ENCODE measurements at regions not wholly inside any gene's neighbourhood (a gene's known extent, or its start where the extent isn't known, plus 50 kb on each side); places are given as distances from the start of the nearest gene placed in this dataset.

DNA sequence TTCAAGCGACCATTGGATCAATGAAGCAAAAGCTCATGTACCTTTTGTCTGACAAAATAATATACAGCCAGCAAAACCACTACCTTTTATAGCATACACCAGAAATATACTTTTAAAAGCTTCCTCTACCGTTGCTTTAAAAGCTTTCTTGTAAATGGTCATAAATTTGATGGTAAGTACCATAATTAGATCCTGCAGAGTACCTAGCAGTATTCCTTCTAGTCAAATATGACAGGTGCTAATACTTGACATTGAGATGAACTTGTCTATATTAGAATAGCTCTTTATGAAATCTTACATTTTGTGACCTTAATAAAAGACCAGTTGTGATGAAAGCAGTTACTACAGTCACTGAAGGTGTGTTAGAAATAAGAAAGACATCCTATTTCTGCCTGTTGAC is 340.5 kb upstream of the ANO3 start:
- TF ChIP-seq, protein P1, sequence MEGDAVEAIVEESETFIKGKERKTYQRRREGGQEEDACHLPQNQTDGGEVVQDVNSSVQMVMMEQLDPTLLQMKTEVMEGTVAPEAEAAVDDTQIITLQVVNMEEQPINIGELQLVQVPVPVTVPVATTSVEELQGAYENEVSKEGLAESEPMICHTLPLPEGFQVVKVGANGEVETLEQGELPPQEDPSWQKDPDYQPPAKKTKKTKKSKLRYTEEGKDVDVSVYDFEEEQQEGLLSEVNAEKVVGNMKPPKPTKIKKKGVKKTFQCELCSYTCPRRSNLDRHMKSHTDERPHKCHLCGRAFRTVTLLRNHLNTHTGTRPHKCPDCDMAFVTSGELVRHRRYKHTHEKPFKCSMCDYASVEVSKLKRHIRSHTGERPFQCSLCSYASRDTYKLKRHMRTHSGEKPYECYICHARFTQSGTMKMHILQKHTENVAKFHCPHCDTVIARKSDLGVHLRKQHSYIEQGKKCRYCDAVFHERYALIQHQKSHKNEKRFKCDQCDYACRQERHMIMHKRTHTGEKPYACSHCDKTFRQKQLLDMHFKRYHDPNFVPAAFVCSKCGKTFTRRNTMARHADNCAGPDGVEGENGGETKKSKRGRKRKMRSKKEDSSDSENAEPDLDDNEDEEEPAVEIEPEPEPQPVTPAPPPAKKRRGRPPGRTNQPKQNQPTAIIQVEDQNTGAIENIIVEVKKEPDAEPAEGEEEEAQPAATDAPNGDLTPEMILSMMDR (IDR thresholded peaks at IDR 0.05) = no peak
- no peak for TF ChIP-seq POLR2A (IDR thresholded peaks at IDR 0.05)

All from adrenal gland (tissue), 5 donors.